Parathyroid adenoma (tissue), 2 donors: ENCODE measurements at regions not wholly inside any gene's neighbourhood (a gene's known extent, or its start where the extent isn't known, plus 50 kb on each side); places are given as distances from the start of the nearest gene placed in this dataset.

Source experiments
- H2AFZ ChIP-seq: fragments of 300-600 bp; sonication (generic); one replicate; pipeline ENCODE4 v1.7.0; 2017; ENCODE audit warnings: antibody characterized with exemption, mild to moderate bottlenecking
- H3K27ac ChIP-seq: fragments of 300-600 bp; sonication (generic); one replicate; pipeline ENCODE4 v1.7.0; 2017
- H3K27me3 ChIP-seq: fragments of 300-600 bp; sonication (generic); one replicate; pipeline ENCODE4 v1.7.0; 2017; ENCODE audit warnings: low read length; ENCODE audit not compliant: control insufficient read depth, insufficient read depth
- H3K36me3 ChIP-seq: fragments of 300-600 bp; sonication (generic); one replicate; pipeline ENCODE4 v1.7.0; 2017; ENCODE audit warnings: low read length; ENCODE audit not compliant: control insufficient read depth, insufficient read depth
- H3K4me1 ChIP-seq: fragments of 300-600 bp; sonication (generic); one replicate; pipeline ENCODE4 v1.7.0; 2017; ENCODE audit warnings: control low read depth
- H3K4me2 ChIP-seq: fragments of 300-600 bp; sonication (generic); one replicate; pipeline ENCODE4 v1.7.0; 2017; ENCODE audit warnings: low read length
- H3K4me3 ChIP-seq: fragments of 300-600 bp; sonication (generic); one replicate; pipeline ENCODE4 v1.7.0; 2017; ENCODE audit warnings: low read depth, low read length
- H3K79me2 ChIP-seq: fragments of 300-600 bp; sonication (generic); one replicate; pipeline ENCODE4 v1.7.0; 2017; ENCODE audit warnings: control low read depth
- H3K9ac ChIP-seq: fragments of 300-600 bp; sonication (generic); one replicate; pipeline ENCODE4 v1.7.0; 2017; ENCODE audit warnings: mild to moderate bottlenecking
- H3K9me3 ChIP-seq: fragments of 300-600 bp; sonication (generic); one replicate; pipeline ENCODE4 v1.7.0; 2017; ENCODE audit warnings: low read length; ENCODE audit not compliant: control insufficient read depth
- TF ChIP-seq, protein P1 (sequence below): fragments of 300-600 bp; sonication (generic); IDR thresholded peaks from one replicate; pipeline ENCODE4 v1.7.0; 2017; ENCODE audit warnings: antibody characterized with exemption, mild to moderate bottlenecking
- donor health status: primary hyperparathyroidism.

- Histone ChIP-seq H3K9ac (no peak overlapping the region), H3K4me3 (no peak overlapping the region), H3K36me3 (no peaks in the 10 kb centered on the region), H3K27me3 (no peaks in the 10 kb centered on the region), H3K27ac (no peak overlapping the region), H3K9me3 (no peaks in the 10 kb centered on the region), H3K4me2 (no peak overlapping the region), H3K79me2 (no peaks in the 10 kb centered on the region), H2AFZ (no peak overlapping the region), H3K4me1 (no peaks in the 10 kb centered on the region)
- TF ChIP-seq, protein P1, sequence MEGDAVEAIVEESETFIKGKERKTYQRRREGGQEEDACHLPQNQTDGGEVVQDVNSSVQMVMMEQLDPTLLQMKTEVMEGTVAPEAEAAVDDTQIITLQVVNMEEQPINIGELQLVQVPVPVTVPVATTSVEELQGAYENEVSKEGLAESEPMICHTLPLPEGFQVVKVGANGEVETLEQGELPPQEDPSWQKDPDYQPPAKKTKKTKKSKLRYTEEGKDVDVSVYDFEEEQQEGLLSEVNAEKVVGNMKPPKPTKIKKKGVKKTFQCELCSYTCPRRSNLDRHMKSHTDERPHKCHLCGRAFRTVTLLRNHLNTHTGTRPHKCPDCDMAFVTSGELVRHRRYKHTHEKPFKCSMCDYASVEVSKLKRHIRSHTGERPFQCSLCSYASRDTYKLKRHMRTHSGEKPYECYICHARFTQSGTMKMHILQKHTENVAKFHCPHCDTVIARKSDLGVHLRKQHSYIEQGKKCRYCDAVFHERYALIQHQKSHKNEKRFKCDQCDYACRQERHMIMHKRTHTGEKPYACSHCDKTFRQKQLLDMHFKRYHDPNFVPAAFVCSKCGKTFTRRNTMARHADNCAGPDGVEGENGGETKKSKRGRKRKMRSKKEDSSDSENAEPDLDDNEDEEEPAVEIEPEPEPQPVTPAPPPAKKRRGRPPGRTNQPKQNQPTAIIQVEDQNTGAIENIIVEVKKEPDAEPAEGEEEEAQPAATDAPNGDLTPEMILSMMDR: no peak
Observed at GRCh38 chr15:93451822-93452221, 362.8 kb upstream of the RGMA start.

GRCh38 chr15:93451265-93451664 is 362.3 kb upstream of the RGMA start:
- no peaks in the 10 kb centered on the region for H3K9me3 ChIP-seq
- no peak overlapping the region for H3K4me3 ChIP-seq
- H3K27me3 ChIP-seq: no peaks in the 10 kb centered on the region
- TF ChIP-seq, protein P1: no peak
- H3K4me1 ChIP-seq: no peaks in the 10 kb centered on the region
- H2AFZ ChIP-seq: no peak overlapping the region
- H3K27ac ChIP-seq: no peak overlapping the region
- no peak overlapping the region for H3K4me2 ChIP-seq
- no peaks in the 10 kb centered on the region for H3K79me2 ChIP-seq
- no peak overlapping the region for H3K9ac ChIP-seq
- no peaks in the 10 kb centered on the region for H3K36me3 ChIP-seq

DNA sequence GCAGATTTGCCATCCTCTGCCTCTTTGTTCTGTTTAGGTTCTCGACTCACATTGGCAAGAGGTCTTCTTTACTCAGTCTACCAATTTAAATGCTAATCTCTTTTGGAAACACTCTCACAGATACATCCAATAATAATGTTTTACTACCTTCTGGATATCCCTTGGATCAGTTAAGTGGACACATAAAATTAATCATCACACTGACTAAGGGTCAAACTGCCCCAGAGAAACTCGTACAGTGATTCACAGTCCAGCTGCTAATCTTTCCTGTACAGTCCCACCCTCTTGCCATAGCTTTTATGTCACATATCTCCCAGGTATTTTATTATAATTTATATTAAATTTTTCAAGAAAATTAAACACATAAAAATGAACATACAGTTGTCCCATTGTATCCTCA is 360.8 kb upstream of the RGMA start:
- no peaks in the 10 kb centered on the region for H3K36me3 ChIP-seq
- no peak overlapping the region for H3K27ac ChIP-seq
- TF ChIP-seq, protein P1: no peak
- H3K9ac ChIP-seq: no peak overlapping the region
- no peak overlapping the region for H2AFZ ChIP-seq
- no peaks in the 10 kb centered on the region for H3K4me1 ChIP-seq
- H3K4me2 ChIP-seq: no peak overlapping the region
- no peaks in the 10 kb centered on the region for H3K9me3 ChIP-seq
- H3K27me3 ChIP-seq: no peaks in the 10 kb centered on the region
- H3K4me3 ChIP-seq: no peak overlapping the region
- H3K79me2 ChIP-seq: no peaks in the 10 kb centered on the region

DNA sequence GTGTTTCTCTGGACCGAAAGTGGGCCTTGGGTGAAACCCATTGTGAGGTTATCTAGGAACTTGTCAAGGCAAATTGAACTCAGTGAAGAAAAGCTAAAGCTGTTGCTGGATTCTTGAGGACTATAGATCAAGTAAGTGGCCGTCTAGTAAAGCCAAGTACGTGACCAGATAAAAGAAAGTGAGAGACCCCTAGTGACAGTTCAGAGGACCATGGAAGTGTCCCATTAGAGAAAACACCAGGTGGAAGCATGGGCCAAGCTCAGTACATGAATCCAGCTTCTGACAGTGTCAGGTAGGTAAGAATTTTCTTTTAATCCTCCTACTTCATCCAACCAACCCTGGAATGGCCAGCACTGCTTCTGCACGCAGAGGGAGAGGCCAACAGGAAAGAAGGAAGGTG is 349.3 kb upstream of the RGMA start:
- Histone ChIP-seq H3K9me3 (no peaks in the 10 kb centered on the region), H3K36me3 (no peaks in the 10 kb centered on the region), H3K27me3 (no peaks in the 10 kb centered on the region), H2AFZ (no peak overlapping the region), H3K4me1 (no peaks in the 10 kb centered on the region), H3K4me2 (no peak overlapping the region), H3K27ac (no peak overlapping the region), H3K4me3 (no peak overlapping the region), H3K9ac (no peak overlapping the region), H3K79me2 (no peaks in the 10 kb centered on the region)
- TF ChIP-seq, protein P1: no peak

DNA sequence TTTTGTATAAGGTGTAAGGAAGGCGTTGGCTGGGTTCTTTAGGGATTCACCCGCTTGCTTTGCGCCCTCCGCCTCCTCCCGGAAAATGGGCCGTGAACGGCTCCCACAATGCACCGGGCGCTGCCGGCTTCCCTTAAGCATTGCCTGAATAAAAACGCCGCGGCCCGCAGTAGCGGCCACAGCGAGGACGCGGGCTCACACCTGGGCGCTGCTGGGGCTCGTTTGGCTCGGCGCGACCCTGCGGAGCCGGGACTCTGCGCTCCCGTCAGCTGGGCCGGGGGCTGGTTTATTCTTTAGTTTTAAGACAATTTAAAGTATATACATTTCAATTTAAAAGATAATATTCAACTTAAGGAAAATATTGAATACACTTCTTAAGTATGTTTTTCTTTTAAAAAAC is 343.5 kb upstream of the RGMA start:
- H3K36me3 ChIP-seq: no peaks in the 10 kb centered on the region
- no peaks in the 10 kb centered on the region for H3K79me2 ChIP-seq
- TF ChIP-seq, protein P1: no peak
- no peaks in the 10 kb centered on the region for H3K4me1 ChIP-seq
- H2AFZ ChIP-seq: no peak overlapping the region
- H3K9me3 ChIP-seq: no peaks in the 10 kb centered on the region
- no peak overlapping the region for H3K4me3 ChIP-seq
- no peaks in the 10 kb centered on the region for H3K27me3 ChIP-seq
- no peak overlapping the region for H3K9ac ChIP-seq
- no peak overlapping the region for H3K27ac ChIP-seq
- H3K4me2 ChIP-seq: no peak overlapping the region
